VCaP (cell line): ENCODE measurements at regions not wholly inside any gene's neighbourhood (a gene's known extent, or its start where the extent isn't known, plus 50 kb on each side); places are given as distances from the start of the nearest gene placed in this dataset.

Experiments
- H3K27ac ChIP-seq: fragments of 450-650 bp; 2 replicates; pipeline ENCODE4 v1.5.1; 2017
- CTCF ChIP-seq: fragments of 450-650 bp; conservative IDR thresholded peaks from 2 replicates; pipeline ENCODE4 v1.5.1; 2017; ENCODE audit warnings: mild to moderate bottlenecking, moderate library complexity

- no peak overlapping the region for H3K27ac ChIP-seq
- TF ChIP-seq CTCF: no peak
These were observed 94.9 kb downstream of the ARL6IP6 start for GRCh38 chr2:152813351-152813750.
